ENCODE measurements at regions not wholly inside any gene's neighbourhood (a gene's known extent, or its start where the extent isn't known, plus 50 kb on each side); places are given as distances from the start of the nearest gene placed in this dataset.

- Histone ChIP-seq H3K4me1 (ENCODE audit: control insufficient read depth, insufficient read depth, low read length) (no peaks in the 10 kb centered on the region), H3K36me3 (ENCODE audit: control insufficient read depth, insufficient read depth, low read length) (no peaks in the 10 kb centered on the region), H3K9me3 (ENCODE audit: control insufficient read depth, insufficient read depth, low read length) (no peaks in the 10 kb centered on the region), H3K4me3 (ENCODE audit: low read length) (no peak overlapping the region), H3K27me3 (ENCODE audit: control insufficient read depth, insufficient read depth, low read length) (no peaks in the 10 kb centered on the region), H3K27ac (ENCODE audit: low read length) (no peak overlapping the region)
- Mint-ChIP-seq H3K27ac (no peak overlapping the region), H3K4me1 (no peaks in the 10 kb centered on the region), H3K27me3 (ENCODE audit: low read depth in 2 of 2) (peaks cover 2 to 15% of the 10 kb centered on the region in 2 donors), H3K9me3 (no peaks in the 10 kb centered on the region), H3K36me3 (no peaks in the 10 kb centered on the region), H3K4me3 (no peak overlapping the region)
- intact Hi-C loops (cut with micrococcal nuclease), result no loop called here
- DNase-seq, result no peak
- no peak for ATAC-seq
- WGBS (ENCODE audit: insufficient coverage), result 54% methylated on average over 2 of the region's 2 CpGs
- TF ChIP-seq, protein P1, sequence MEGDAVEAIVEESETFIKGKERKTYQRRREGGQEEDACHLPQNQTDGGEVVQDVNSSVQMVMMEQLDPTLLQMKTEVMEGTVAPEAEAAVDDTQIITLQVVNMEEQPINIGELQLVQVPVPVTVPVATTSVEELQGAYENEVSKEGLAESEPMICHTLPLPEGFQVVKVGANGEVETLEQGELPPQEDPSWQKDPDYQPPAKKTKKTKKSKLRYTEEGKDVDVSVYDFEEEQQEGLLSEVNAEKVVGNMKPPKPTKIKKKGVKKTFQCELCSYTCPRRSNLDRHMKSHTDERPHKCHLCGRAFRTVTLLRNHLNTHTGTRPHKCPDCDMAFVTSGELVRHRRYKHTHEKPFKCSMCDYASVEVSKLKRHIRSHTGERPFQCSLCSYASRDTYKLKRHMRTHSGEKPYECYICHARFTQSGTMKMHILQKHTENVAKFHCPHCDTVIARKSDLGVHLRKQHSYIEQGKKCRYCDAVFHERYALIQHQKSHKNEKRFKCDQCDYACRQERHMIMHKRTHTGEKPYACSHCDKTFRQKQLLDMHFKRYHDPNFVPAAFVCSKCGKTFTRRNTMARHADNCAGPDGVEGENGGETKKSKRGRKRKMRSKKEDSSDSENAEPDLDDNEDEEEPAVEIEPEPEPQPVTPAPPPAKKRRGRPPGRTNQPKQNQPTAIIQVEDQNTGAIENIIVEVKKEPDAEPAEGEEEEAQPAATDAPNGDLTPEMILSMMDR (IDR thresholded peaks at IDR 0.05), result no peak
Observed at GRCh38 chr5:125549322-125549911, 803.0 kb upstream of the ZNF608 start.

- Histone ChIP-seq H3K4me1 (ENCODE audit: control insufficient read depth, insufficient read depth, low read length) (no peaks in the 10 kb centered on the region), H3K36me3 (ENCODE audit: control insufficient read depth, insufficient read depth, low read length) (no peaks in the 10 kb centered on the region), H3K27ac (ENCODE audit: low read length) (no peak overlapping the region), H3K4me3 (ENCODE audit: low read length) (no peak overlapping the region), H3K9me3 (ENCODE audit: control insufficient read depth, insufficient read depth, low read length) (no peaks in the 10 kb centered on the region), H3K27me3 (ENCODE audit: control insufficient read depth, insufficient read depth, low read length) (no peaks in the 10 kb centered on the region)
- Mint-ChIP-seq H3K4me1 (no peaks in the 10 kb centered on the region), H3K4me3 (no peak overlapping the region), H3K27me3 (ENCODE audit: low read depth in 2 of 2) (peaks cover 2 to 15% of the 10 kb centered on the region in 2 donors), H3K27ac (no peak overlapping the region), H3K36me3 (no peaks in the 10 kb centered on the region), H3K9me3 (no peaks in the 10 kb centered on the region)
- intact Hi-C loops (cut with micrococcal nuclease), result no loop called here
- WGBS (ENCODE audit: insufficient coverage), result 63% methylated on average over 1 of the region's 2 CpGs
- DNase-seq (no peak), ATAC-seq (no peak)
- TF ChIP-seq, protein P1 (IDR thresholded peaks at IDR 0.05), result no peak
Observed at GRCh38 chr5:125550274-125550673, 803.8 kb upstream of the ZNF608 start.

GRCh38 chr5:125551246-125551645, 804.8 kb upstream of the ZNF608 start:
- Histone ChIP-seq H3K4me3 (ENCODE audit: low read length) (no peak overlapping the region), H3K27ac (ENCODE audit: low read length) (no peak overlapping the region), H3K27me3 (ENCODE audit: control insufficient read depth, insufficient read depth, low read length) (no peaks in the 10 kb centered on the region), H3K4me1 (ENCODE audit: control insufficient read depth, insufficient read depth, low read length) (no peaks in the 10 kb centered on the region), H3K36me3 (ENCODE audit: control insufficient read depth, insufficient read depth, low read length) (no peaks in the 10 kb centered on the region), H3K9me3 (ENCODE audit: control insufficient read depth, insufficient read depth, low read length) (no peaks in the 10 kb centered on the region)
- ATAC-seq (no peak), DNase-seq (no peak)
- no peaks in the 10 kb centered on the region for H3K36me3 Mint-ChIP-seq
- H3K9me3 Mint-ChIP-seq, result no peaks in the 10 kb centered on the region
- no peak overlapping the region for H3K4me3 Mint-ChIP-seq
- TF ChIP-seq, protein P1 (IDR thresholded peaks at IDR 0.05), result no peak
- no peak overlapping the region for H3K27ac Mint-ChIP-seq
- intact Hi-C loops (cut with micrococcal nuclease), result no loop called here
- H3K27me3 Mint-ChIP-seq (ENCODE audit: low read depth in 2 of 2), result peaks cover 6 to 15% of the 10 kb centered on the region in 2 donors
- no peaks in the 10 kb centered on the region for H3K4me1 Mint-ChIP-seq

- Histone ChIP-seq H3K27ac (ENCODE audit: low read length) (no peak overlapping the region), H3K4me3 (ENCODE audit: low read length) (no peak overlapping the region), H3K36me3 (ENCODE audit: control insufficient read depth, insufficient read depth, low read length) (no peaks in the 10 kb centered on the region), H3K27me3 (ENCODE audit: control insufficient read depth, insufficient read depth, low read length) (no peaks in the 10 kb centered on the region), H3K4me1 (ENCODE audit: control insufficient read depth, insufficient read depth, low read length) (no peaks in the 10 kb centered on the region), H3K9me3 (ENCODE audit: control insufficient read depth, insufficient read depth, low read length) (no peaks in the 10 kb centered on the region)
- H3K4me1 Mint-ChIP-seq, result no peaks in the 10 kb centered on the region
- H3K27ac Mint-ChIP-seq, result no peak overlapping the region
- intact Hi-C loops (cut with micrococcal nuclease), result no loop called here
- H3K9me3 Mint-ChIP-seq, result no peaks in the 10 kb centered on the region
- DNase-seq (no peak), ATAC-seq (no peak)
- H3K36me3 Mint-ChIP-seq, result no peaks in the 10 kb centered on the region
- 98% methylated on average over 4 of the region's 4 CpGs for WGBS (ENCODE audit: insufficient coverage)
- peaks cover 6 to 15% of the 10 kb centered on the region in 2 donors for H3K27me3 Mint-ChIP-seq (ENCODE audit: low read depth in 2 of 2)
- no peak overlapping the region for H3K4me3 Mint-ChIP-seq
- TF ChIP-seq, protein P1 (IDR thresholded peaks at IDR 0.05), result no peak
Observed at GRCh38 chr5:125551797-125552196, 805.4 kb upstream of the ZNF608 start.

Measured in natural killer cell (primary cell).